HepG2 (cell line): ENCODE measurements at regions not wholly inside any gene's neighbourhood (a gene's known extent, or its start where the extent isn't known, plus 50 kb on each side); places are given as distances from the start of the nearest gene placed in this dataset.

Experiments
- ATAC-seq: fragments of 200-7000 bp; cut with Tn5 transposase; 3 replicates; pipeline ENCODE4 v1.9.1; 2020; ENCODE audit warnings: mild to moderate bottlenecking, moderate library complexity
- BruUV-seq: library from RNA; stranded (reverse); fragments of 400-500 nt; replicated peaks from 2 replicates; lab custom pipeline; 2021; lab: Mats Ljungman, UMichigan
- CTCF ChIA-PET: fragments of 300-600 bp; formaldehyde crosslinking; extraction: SDS; loops from one replicate; lab custom pipeline; 2021; ENCODE audit warnings: low total read pairs, inconsistent platforms, low intra/inter-chr PET ratio; lab: Yijun Ruan, JAX
- POLR2A ChIA-PET: fragments of 350-600 bp; sonication (Branson Sonifier 250); formaldehyde crosslinking; loops from one replicate; lab custom pipeline; 2020; ENCODE audit warnings: antibody characterized with exemption, inconsistent platforms; lab: Yijun Ruan, JAX
- DNase-seq: peaks from one replicate; pipeline ENCODE4 v3.0.0-alpha.2; 2015; ENCODE audit warnings: low spot score
- FAIRE-seq: peaks from 3 replicates; lab custom pipeline; 2011; peaks lifted over from hg19 to GRCh38; lab: Jason Lieb, UNC
- H2AFZ ChIP-seq: one replicate; pipeline ENCODE4 v1.6.1; 2011; ENCODE audit warnings: low read length, inconsistent platforms
- H3K27ac ChIP-seq: fragments of 300-600 bp; 3 replicates; pipeline ENCODE4 v1.8.0; 2011; ENCODE audit warnings: mixed run types, mild to moderate bottlenecking, mixed read lengths, low read length, inconsistent platforms; ENCODE audit not compliant: insufficient read depth; ENCODE audit errors: extremely low read length
- H3K27me3 ChIP-seq, 2 experiments: fragments of 200-600 bp in 1 of 2; 2 replicates in 1 of 2; 3 replicates in 1 of 2; pipeline versions ENCODE4 v1.6.0 to v1.8.0; 2011; ENCODE audit warnings: low read length in 2 of 2, mild to moderate bottlenecking in 2 of 2, moderate library complexity in 2 of 2, inconsistent platforms in 1 of 2; ENCODE audit not compliant: insufficient read depth in 2 of 2, control insufficient read depth in 1 of 2
- H3K36me3 ChIP-seq, 2 experiments: fragments of 200-600 bp in 1 of 2; replicated peaks in 1 of 2; 2 replicates in 1 of 2; 3 replicates in 1 of 2; pipeline versions ENCODE4 v1.5.1 to v1.8.0; 2011; ENCODE audit warnings: low read length in 2 of 2, inconsistent platforms in 1 of 2; ENCODE audit not compliant: insufficient read depth in 2 of 2, control insufficient read depth in 1 of 2
- H3K4me1 ChIP-seq: 2 replicates; pipeline ENCODE4 v1.5.1; 2012; ENCODE audit warnings: low read length, inconsistent platforms; ENCODE audit not compliant: insufficient read depth
- H3K4me2 ChIP-seq: 2 replicates; pipeline ENCODE4 v1.6.0; 2011; ENCODE audit warnings: low read depth, low read length, inconsistent platforms
- H3K4me3 ChIP-seq, 3 experiments: fragments of 200-600 bp in 1 of 3; sonication (generic), shearing (Covaris generic) in 1 of 3; replicated peaks in 1 of 3; 2 replicates each; pipeline ENCODE4 v1.5.1; 2011 to 2016; ENCODE audit warnings: low read length in 3 of 3, inconsistent platforms in 2 of 3, low read depth in 2 of 3, mild to moderate bottlenecking in 2 of 3, control low read depth in 1 of 3, mixed read lengths in 1 of 3; ENCODE audit not compliant: insufficient read depth in 1 of 3
- H3K79me2 ChIP-seq: one replicate; pipeline ENCODE4 v1.6.1; 2011; ENCODE audit warnings: low read length, inconsistent platforms; ENCODE audit not compliant: insufficient read depth
- H3K9ac ChIP-seq: 2 replicates; pipeline ENCODE4 v1.6.0; 2011; ENCODE audit warnings: mild to moderate bottlenecking, low read depth, low read length, inconsistent platforms; ENCODE audit not compliant: insufficient read depth
- H3K9me3 ChIP-seq: 2 replicates; pipeline ENCODE4 v1.5.1; 2012; ENCODE audit warnings: mild to moderate bottlenecking, low read length
- H4K20me1 ChIP-seq: 2 replicates; pipeline ENCODE4 v1.6.0; 2011; ENCODE audit warnings: inconsistent platforms, mild to moderate bottlenecking, low read length, moderate library complexity; ENCODE audit not compliant: insufficient read depth
- EHMT2 ChIP-seq: fragments of 200-600 bp; sonication (generic); IDR thresholded peaks from 2 replicates; pipeline ENCODE4 v1.7.0; 2017; ENCODE audit warnings: antibody characterized with exemption, low read depth, low read length, borderline replicate concordance
- FOXK1 ChIP-seq: sonication (generic); formaldehyde crosslinking; IDR thresholded peaks from 2 replicates; pipeline ENCODE4 v1.4.0; 2020; ENCODE audit warnings: low read depth, missing genetic modification reagents, borderline replicate concordance
- JUNB ChIP-seq: sonication (generic); formaldehyde crosslinking; IDR thresholded peaks from 2 replicates; pipeline ENCODE4 v1.8.0; 2022; ENCODE audit warnings: missing genetic modification reagents, mild to moderate bottlenecking, borderline replicate concordance
- NCOA5 ChIP-seq: sonication (generic); formaldehyde crosslinking; IDR thresholded peaks from 2 replicates; pipeline ENCODE4 v1.4.0; 2020; ENCODE audit warnings: missing genetic modification reagents
- RORA ChIP-seq: sonication (generic); formaldehyde crosslinking; IDR thresholded peaks from 2 replicates; pipeline ENCODE4 v1.5.0; 2020; ENCODE audit warnings: mild to moderate bottlenecking, missing genetic modification reagents, moderate library complexity
- SMAD1 ChIP-seq: sonication (generic); formaldehyde crosslinking; IDR thresholded peaks from 2 replicates; pipeline ENCODE4 v1.4.0; 2020; ENCODE audit warnings: missing genetic modification reagents, low read depth, mild to moderate bottlenecking, borderline replicate concordance
- ZNF383 ChIP-seq: sonication (generic); formaldehyde crosslinking; IDR thresholded peaks from 2 replicates; pipeline ENCODE4 v1.4.0; 2020; ENCODE audit warnings: missing genetic modification reagents, mild to moderate bottlenecking, borderline replicate concordance
- ZNF709 ChIP-seq: sonication (generic); formaldehyde crosslinking; IDR thresholded peaks from 2 replicates; pipeline ENCODE4 v1.5.0; 2020; ENCODE audit warnings: mild to moderate bottlenecking, missing genetic modification reagents
- WGBS: methylation state at CpG from one replicate; pipeline ENCODE4 v1.1.6; 2017; ENCODE audit warnings: low lambda C conversion rate; 5-methylcytosine and 5-hydroxymethylcytosine counted together
- in situ Hi-C: cut with HindIII; loops from 2 replicates; pipeline ENCODE4 v1.10.0; 2017; ENCODE audit warnings: low pct_unique_long_range_greater_than_20kb; ENCODE audit not compliant: extremely low pct_ligation_motif_present
- intact Hi-C: fragments of 100-400 bp; cut with micrococcal nuclease; formaldehyde crosslinking; loops from one replicate; pipeline ENCODE4 v1.10.0; 2022; ENCODE audit not compliant: unreplicated experiment
- TF ChIP-seq, protein P1 (sequence below): sonication (generic); formaldehyde crosslinking; IDR thresholded peaks from 2 replicates; pipeline ENCODE4 v1.4.0; 2020; ENCODE audit warnings: missing genetic modification reagents
- TF ChIP-seq, protein P2 (sequence below): sonication (generic); formaldehyde crosslinking; IDR thresholded peaks from 2 replicates; pipeline ENCODE4 v1.8.0; 2022; ENCODE audit warnings: missing genetic modification reagents, mild to moderate bottlenecking, moderate library complexity, borderline replicate concordance
- TF ChIP-seq, protein P3 (sequence below): IDR thresholded peaks from 2 replicates; pipeline ENCODE4 v1.6.1; 2012; ENCODE audit warnings: inconsistent platforms

DNA sequence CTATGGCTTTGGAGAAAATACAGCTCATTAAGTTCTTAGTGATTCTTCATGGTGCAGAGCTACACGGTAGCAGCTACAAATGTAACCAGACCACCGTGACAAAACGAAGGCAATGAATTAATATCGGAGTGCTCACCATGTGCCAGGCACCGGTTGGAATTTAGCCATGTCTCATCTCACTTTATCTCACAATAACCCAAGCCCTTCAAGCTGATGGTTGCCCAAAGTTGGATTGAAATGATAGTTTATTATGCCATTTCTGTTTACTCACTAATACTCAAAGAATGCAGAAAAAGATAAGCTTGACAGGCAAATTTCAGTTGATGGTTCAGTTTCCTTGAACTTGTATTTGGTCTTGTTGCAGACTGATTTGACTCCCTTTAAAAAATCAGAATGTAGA is 312.6 kb downstream of the SKIDA1 start:
- 0 out of 5 replicates have a peak, but pooled peaks cover 0 to 2% of the 10 kb centered on the region in 2 experiments for H3K27me3 ChIP-seq
- no peaks in the 10 kb centered on the region for H4K20me1 ChIP-seq
- 16% methylated on average over 5 of the region's 5 CpGs for WGBS
- no peaks in the 10 kb centered on the region for H3K79me2 ChIP-seq
- in situ Hi-C loops (no loop called here), intact Hi-C loops (no loop called here)
- ChIA-PET CTCF (no interaction called here), POLR2A (no interaction called here)
- H3K9me3 ChIP-seq: peaks cover 9% of the 10 kb centered on the region
- no peaks in the 10 kb centered on the region for H3K36me3 ChIP-seq
- no TSS peak for BruUV-seq
- no peak overlapping the region for H3K9ac ChIP-seq
- H3K4me2 ChIP-seq: no peak overlapping the region
- DNase-seq (no peak), ATAC-seq (no peak), FAIRE-seq (no peak)
- no peak overlapping the region for H3K27ac ChIP-seq
- no peak overlapping the region for H3K4me3 ChIP-seq
- TF ChIP-seq ZNF709 (CRISPR knock-in tag): no peak
- TF ChIP-seq, protein P1, sequence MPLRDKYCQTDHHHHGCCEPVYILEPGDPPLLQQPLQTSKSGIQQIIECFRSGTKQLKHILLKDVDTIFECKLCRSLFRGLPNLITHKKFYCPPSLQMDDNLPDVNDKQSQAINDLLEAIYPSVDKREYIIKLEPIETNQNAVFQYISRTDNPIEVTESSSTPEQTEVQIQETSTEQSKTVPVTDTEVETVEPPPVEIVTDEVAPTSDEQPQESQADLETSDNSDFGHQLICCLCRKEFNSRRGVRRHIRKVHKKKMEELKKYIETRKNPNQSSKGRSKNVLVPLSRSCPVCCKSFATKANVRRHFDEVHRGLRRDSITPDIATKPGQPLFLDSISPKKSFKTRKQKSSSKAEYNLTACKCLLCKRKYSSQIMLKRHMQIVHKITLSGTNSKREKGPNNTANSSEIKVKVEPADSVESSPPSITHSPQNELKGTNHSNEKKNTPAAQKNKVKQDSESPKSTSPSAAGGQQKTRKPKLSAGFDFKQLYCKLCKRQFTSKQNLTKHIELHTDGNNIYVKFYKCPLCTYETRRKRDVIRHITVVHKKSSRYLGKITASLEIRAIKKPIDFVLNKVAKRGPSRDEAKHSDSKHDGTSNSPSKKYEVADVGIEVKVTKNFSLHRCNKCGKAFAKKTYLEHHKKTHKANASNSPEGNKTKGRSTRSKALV (CRISPR knock-in tag): no peak
- TF ChIP-seq RORA (CRISPR knock-in tag): no peak
- TF ChIP-seq, protein P2, sequence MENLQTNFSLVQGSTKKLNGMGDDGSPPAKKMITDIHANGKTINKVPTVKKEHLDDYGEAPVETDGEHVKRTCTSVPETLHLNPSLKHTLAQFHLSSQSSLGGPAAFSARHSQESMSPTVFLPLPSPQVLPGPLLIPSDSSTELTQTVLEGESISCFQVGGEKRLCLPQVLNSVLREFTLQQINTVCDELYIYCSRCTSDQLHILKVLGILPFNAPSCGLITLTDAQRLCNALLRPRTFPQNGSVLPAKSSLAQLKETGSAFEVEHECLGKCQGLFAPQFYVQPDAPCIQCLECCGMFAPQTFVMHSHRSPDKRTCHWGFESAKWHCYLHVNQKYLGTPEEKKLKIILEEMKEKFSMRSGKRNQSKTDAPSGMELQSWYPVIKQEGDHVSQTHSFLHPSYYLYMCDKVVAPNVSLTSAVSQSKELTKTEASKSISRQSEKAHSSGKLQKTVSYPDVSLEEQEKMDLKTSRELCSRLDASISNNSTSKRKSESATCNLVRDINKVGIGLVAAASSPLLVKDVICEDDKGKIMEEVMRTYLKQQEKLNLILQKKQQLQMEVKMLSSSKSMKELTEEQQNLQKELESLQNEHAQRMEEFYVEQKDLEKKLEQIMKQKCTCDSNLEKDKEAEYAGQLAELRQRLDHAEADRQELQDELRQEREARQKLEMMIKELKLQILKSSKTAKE: no peak
- no peak for TF ChIP-seq SMAD1 (CRISPR knock-in tag)
- no peak for TF ChIP-seq FOXK1
- no peak for TF ChIP-seq JUNB
- TF ChIP-seq, protein P3, sequence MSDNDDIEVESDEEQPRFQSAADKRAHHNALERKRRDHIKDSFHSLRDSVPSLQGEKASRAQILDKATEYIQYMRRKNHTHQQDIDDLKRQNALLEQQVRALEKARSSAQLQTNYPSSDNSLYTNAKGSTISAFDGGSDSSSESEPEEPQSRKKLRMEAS: no peak
- no peak for TF ChIP-seq EHMT2
- TF ChIP-seq NCOA5 (CRISPR knock-in tag): no peak
- no peak for TF ChIP-seq ZNF383
- no peak overlapping the region for H2AFZ ChIP-seq
- H3K4me1 ChIP-seq: no peaks in the 10 kb centered on the region
